Astrocyte (in vitro differentiated cells and primary cell): ENCODE measurements at regions not wholly inside any gene's neighbourhood (a gene's known extent, or its start where the extent isn't known, plus 50 kb on each side); places are given as distances from the start of the nearest gene placed in this dataset.

Experiments used
- DNase-seq: peaks from one replicate; pipeline ENCODE4 v3.0.0-alpha.2; 2010; ENCODE audit warnings: low read depth
- FAIRE-seq: peaks from 2 replicates; lab custom pipeline; 2011; peaks lifted over from hg19 to GRCh38; lab: Jason Lieb, UNC
- H2AFZ ChIP-seq: 2 replicates; pipeline ENCODE4 v1.6.0; 2012; ENCODE audit warnings: low read depth, low read length, inconsistent platforms
- H3K27ac ChIP-seq: 2 replicates; pipeline ENCODE4 v1.5.1; 2011; ENCODE audit warnings: low read depth, low read length, inconsistent platforms
- H3K27me3 ChIP-seq: 2 replicates; pipeline ENCODE4 v1.6.0; 2011; ENCODE audit warnings: low read length, inconsistent platforms; ENCODE audit not compliant: insufficient read depth
- H3K36me3 ChIP-seq: 2 replicates; pipeline ENCODE4 v1.5.1; 2011; ENCODE audit warnings: low read length, inconsistent platforms; ENCODE audit not compliant: insufficient read depth
- H3K4me1 ChIP-seq: 2 replicates; pipeline ENCODE4 v1.5.1; 2011; ENCODE audit warnings: low read length, inconsistent platforms; ENCODE audit not compliant: insufficient read depth
- H3K4me2 ChIP-seq: 2 replicates; pipeline ENCODE4 v1.6.0; 2012; ENCODE audit warnings: low read length, inconsistent platforms
- H3K4me3 ChIP-seq: 2 replicates; pipeline ENCODE4 v1.5.1; 2011; ENCODE audit warnings: low read depth, mild to moderate bottlenecking, low read length, inconsistent platforms; ENCODE audit not compliant: insufficient read depth
- H3K79me2 ChIP-seq: 2 replicates; pipeline ENCODE4 v1.6.0; 2012; ENCODE audit warnings: mild to moderate bottlenecking, low read length, inconsistent platforms; ENCODE audit not compliant: insufficient read depth
- H3K9ac ChIP-seq: 2 replicates; pipeline ENCODE4 v1.6.0; 2012; ENCODE audit warnings: mild to moderate bottlenecking, low read length, inconsistent platforms
- H3K9me3 ChIP-seq: 2 replicates; pipeline ENCODE4 v1.5.1; 2012; ENCODE audit warnings: low read depth, mild to moderate bottlenecking, low read length, inconsistent platforms; ENCODE audit not compliant: insufficient read depth
- H4K20me1 ChIP-seq: 2 replicates; pipeline ENCODE4 v1.6.0; 2012; ENCODE audit warnings: low read length, inconsistent platforms; ENCODE audit not compliant: insufficient read depth
- H3K27ac Mint-ChIP-seq: one replicate; pipeline ENCODE4 v1.8.0; 2021; ENCODE audit warnings: mild to moderate bottlenecking, mixed read lengths; ENCODE audit not compliant: unreplicated experiment
- H3K27me3 Mint-ChIP-seq: one replicate; pipeline ENCODE4 v1.8.0; 2021; ENCODE audit warnings: low read depth, mixed read lengths; ENCODE audit not compliant: unreplicated experiment
- H3K36me3 Mint-ChIP-seq: one replicate; pipeline ENCODE4 v1.8.0; 2021; ENCODE audit warnings: low read depth, mixed read lengths; ENCODE audit not compliant: unreplicated experiment
- H3K4me1 Mint-ChIP-seq: one replicate; pipeline ENCODE4 v1.8.0; 2021; ENCODE audit warnings: low read depth, mixed read lengths; ENCODE audit not compliant: unreplicated experiment
- H3K4me3 Mint-ChIP-seq: one replicate; pipeline ENCODE4 v1.8.0; 2021; ENCODE audit warnings: mild to moderate bottlenecking, moderate library complexity, mixed read lengths; ENCODE audit not compliant: unreplicated experiment
- H3K9me3 Mint-ChIP-seq: one replicate; pipeline ENCODE4 v1.8.0; 2021; ENCODE audit warnings: mild to moderate bottlenecking, mixed read lengths; ENCODE audit not compliant: unreplicated experiment
- EZH2 ChIP-seq: IDR thresholded peaks from 2 replicates; pipeline ENCODE4 v1.6.1; 2012; ENCODE audit warnings: mild to moderate bottlenecking, low read length, inconsistent platforms; ENCODE audit not compliant: insufficient read depth
- TF ChIP-seq, protein P1 (sequence below): IDR thresholded peaks from 2 replicates; pipeline ENCODE4 v1.5.1; 2011; ENCODE audit warnings: low read depth, mild to moderate bottlenecking, inconsistent platforms, low read length, moderate library complexity; ENCODE audit not compliant: insufficient read depth

- TF ChIP-seq EZH2: no peak
- TF ChIP-seq, protein P1, sequence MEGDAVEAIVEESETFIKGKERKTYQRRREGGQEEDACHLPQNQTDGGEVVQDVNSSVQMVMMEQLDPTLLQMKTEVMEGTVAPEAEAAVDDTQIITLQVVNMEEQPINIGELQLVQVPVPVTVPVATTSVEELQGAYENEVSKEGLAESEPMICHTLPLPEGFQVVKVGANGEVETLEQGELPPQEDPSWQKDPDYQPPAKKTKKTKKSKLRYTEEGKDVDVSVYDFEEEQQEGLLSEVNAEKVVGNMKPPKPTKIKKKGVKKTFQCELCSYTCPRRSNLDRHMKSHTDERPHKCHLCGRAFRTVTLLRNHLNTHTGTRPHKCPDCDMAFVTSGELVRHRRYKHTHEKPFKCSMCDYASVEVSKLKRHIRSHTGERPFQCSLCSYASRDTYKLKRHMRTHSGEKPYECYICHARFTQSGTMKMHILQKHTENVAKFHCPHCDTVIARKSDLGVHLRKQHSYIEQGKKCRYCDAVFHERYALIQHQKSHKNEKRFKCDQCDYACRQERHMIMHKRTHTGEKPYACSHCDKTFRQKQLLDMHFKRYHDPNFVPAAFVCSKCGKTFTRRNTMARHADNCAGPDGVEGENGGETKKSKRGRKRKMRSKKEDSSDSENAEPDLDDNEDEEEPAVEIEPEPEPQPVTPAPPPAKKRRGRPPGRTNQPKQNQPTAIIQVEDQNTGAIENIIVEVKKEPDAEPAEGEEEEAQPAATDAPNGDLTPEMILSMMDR: no peak
- Histone ChIP-seq H3K4me2 (no peak overlapping the region), H4K20me1 (no peaks in the 10 kb centered on the region), H3K9ac (no peak overlapping the region), H3K4me1 (no peaks in the 10 kb centered on the region), H3K27me3 (no peaks in the 10 kb centered on the region), H3K79me2 (no peaks in the 10 kb centered on the region), H3K36me3 (no peaks in the 10 kb centered on the region), H3K9me3 (peaks cover 5% of the 10 kb centered on the region), H3K27ac (no peak overlapping the region), H2AFZ (no peak overlapping the region), H3K4me3 (no peak overlapping the region)
- Mint-ChIP-seq H3K27ac (no peak overlapping the region), H3K4me1 (no peaks in the 10 kb centered on the region), H3K4me3 (no peak overlapping the region), H3K27me3 (no peaks in the 10 kb centered on the region), H3K36me3 (peaks cover 2% of the 10 kb centered on the region), H3K9me3 (peaks cover 18% of the 10 kb centered on the region)
- FAIRE-seq (no peak), DNase-seq (no peak)
Observed at GRCh38 chr10:130251766-130252165, 115.6 kb downstream of the GLRX3 start.

DNA sequence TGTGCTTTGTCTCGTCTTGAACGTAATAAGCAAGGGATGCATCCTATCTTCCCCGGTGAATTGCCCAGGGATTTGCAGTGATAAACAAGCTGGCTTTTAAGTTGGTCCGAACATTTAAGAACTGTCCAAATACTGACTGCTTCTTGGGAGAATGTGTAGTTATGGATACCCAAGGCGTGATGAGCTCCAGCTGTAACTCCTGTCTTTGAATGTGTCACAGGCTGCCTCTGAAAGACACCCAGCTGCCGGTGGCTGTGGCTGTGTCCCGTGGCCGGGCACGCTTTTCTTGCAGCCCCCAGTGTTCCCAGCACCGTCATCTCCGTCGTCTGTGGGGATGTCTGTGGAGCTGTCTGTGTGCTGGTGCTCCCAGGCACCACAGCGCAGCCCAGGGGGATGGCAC, 118.1 kb downstream of the GLRX3 start:
- H4K20me1 ChIP-seq: no peaks in the 10 kb centered on the region
- FAIRE-seq (no peak), DNase-seq (no peak)
- H3K36me3 Mint-ChIP-seq: peaks cover 2% of the 10 kb centered on the region
- H3K27ac ChIP-seq: no peak overlapping the region
- H3K27me3 ChIP-seq: no peaks in the 10 kb centered on the region
- H3K9ac ChIP-seq: no peak overlapping the region
- H3K4me2 ChIP-seq: no peak overlapping the region
- no peaks in the 10 kb centered on the region for H3K79me2 ChIP-seq
- no peaks in the 10 kb centered on the region for H3K27me3 Mint-ChIP-seq
- no peak overlapping the region for H3K4me3 Mint-ChIP-seq
- no peaks in the 10 kb centered on the region for H3K36me3 ChIP-seq
- peaks cover 5% of the 10 kb centered on the region for H3K9me3 ChIP-seq
- H2AFZ ChIP-seq: no peak overlapping the region
- H3K4me1 Mint-ChIP-seq: no peaks in the 10 kb centered on the region
- no peak overlapping the region for H3K27ac Mint-ChIP-seq
- no peak overlapping the region for H3K4me3 ChIP-seq
- TF ChIP-seq EZH2: no peak
- TF ChIP-seq, protein P1: no peak
- no peaks in the 10 kb centered on the region for H3K4me1 ChIP-seq
- peaks cover 21% of the 10 kb centered on the region for H3K9me3 Mint-ChIP-seq

DNA sequence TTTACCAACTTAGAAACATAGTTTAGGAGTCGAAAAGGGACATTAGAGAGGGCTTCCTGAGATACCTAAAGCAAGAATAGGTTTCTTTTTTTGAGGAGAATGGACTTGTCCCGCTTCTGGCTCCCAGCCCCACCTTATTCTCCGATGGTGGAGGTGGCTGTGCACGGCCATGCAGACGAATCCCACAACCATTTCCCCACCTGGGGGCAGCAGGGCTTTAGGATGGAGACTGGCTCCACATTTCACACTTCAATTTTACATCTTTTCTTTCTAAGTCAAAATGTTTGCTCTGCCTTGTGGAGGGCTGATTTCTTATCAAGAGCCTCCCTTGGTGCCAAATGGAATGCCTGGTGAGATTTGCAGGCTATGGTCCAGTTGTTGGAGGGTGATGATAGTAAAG, 118.5 kb downstream of the GLRX3 start:
- H3K9me3 ChIP-seq: peaks cover 5% of the 10 kb centered on the region

More for the DNA sequence above, 118.5 kb downstream of the GLRX3 start:
- Mint-ChIP-seq H3K9me3 (peaks cover 21% of the 10 kb centered on the region), H3K36me3 (peaks cover 2% of the 10 kb centered on the region), H3K4me3 (no peak overlapping the region), H3K27ac (no peak overlapping the region), H3K4me1 (no peaks in the 10 kb centered on the region), H3K27me3 (no peaks in the 10 kb centered on the region)
- H3K27ac ChIP-seq: no peak overlapping the region
- H3K4me2 ChIP-seq: no peak overlapping the region
- FAIRE-seq: no peak
- H3K79me2 ChIP-seq: no peaks in the 10 kb centered on the region
- no peaks in the 10 kb centered on the region for H3K27me3 ChIP-seq
- no peaks in the 10 kb centered on the region for H3K4me1 ChIP-seq
- no peaks in the 10 kb centered on the region for H4K20me1 ChIP-seq
- no peak for TF ChIP-seq EZH2
- H3K36me3 ChIP-seq: no peaks in the 10 kb centered on the region
- H3K9ac ChIP-seq: no peak overlapping the region
- no peak overlapping the region for H3K4me3 ChIP-seq
- DNase-seq: no peak
- H2AFZ ChIP-seq: no peak overlapping the region
